HS-5 (cell line): ENCODE measurements at regions not wholly inside any gene's neighbourhood (a gene's known extent, or its start where the extent isn't known, plus 50 kb on each side); places are given as distances from the start of the nearest gene placed in this dataset.
"Not testable (repeated sequence)": the region's sequence is repeated elsewhere in the genome, so short reads cannot be mapped to it uniquely, and the experiment has no call there.

ENCODE experiments used
- DNase-seq: peaks from one replicate; pipeline ENCODE4 v3.0.0-alpha.2; 2012; ENCODE audit warnings: low read depth

DNA sequence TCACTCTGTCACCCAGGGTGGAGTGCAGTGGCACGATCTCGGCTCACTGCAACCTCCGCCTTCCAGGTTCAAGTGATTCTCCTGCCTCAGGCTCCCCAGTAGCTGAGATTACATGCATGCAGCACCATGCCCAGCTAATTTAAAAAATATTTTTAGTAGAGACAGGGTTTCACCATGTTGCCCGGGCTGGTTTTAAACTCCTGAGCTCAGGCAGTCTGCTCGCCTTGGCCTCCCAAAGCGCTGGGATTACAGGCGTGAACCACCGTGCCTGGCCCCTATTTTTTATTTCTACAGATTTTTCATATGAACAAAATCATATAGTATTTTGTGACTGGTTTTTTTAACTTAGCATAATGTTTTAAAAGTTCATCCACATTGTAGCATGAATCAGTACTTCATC lies 310.6 kb downstream of the RPS24 start:
- DNase-seq, result not testable (repeated sequence)

DNA sequence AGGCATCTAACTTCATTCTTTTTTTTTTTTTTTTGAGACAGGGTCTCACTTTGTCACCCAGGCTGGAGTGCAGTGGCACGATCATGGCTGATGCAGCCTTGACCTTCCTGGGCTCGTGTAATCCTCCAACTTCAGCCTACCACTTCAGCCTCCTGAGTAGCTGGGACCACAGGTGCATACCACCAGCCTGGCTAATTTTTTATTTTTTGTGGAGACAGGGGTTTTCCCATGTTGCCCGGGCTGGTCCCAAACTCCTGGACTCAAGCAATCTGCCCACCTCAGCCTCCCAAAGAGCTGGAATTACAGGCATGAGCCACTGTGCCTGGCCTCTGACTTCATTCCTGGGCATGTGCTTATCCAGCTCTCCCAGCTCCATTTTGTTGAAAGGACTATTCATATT lies 311.9 kb downstream of the RPS24 start:
- not testable (repeated sequence) for DNase-seq

DNA sequence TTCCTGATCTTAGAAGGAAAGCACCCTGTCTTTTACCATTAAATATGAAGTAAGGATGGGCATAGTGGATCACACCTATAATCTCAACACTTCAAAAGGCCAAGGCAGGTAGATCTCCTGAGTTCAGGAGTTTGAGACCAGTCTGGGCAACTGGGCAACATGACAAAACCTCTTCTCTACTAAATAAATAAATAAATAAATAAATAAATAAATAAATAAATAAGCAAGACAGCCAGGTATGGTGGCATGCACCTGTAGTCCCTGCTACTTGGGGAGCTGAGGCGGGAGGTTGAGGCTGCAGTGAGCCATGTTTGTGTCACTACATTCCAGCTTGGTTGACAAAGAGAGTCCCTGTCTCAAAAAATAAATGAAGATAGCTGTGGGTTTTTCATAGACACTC lies 313.1 kb downstream of the RPS24 start:
- DNase-seq, result no peak

DNA sequence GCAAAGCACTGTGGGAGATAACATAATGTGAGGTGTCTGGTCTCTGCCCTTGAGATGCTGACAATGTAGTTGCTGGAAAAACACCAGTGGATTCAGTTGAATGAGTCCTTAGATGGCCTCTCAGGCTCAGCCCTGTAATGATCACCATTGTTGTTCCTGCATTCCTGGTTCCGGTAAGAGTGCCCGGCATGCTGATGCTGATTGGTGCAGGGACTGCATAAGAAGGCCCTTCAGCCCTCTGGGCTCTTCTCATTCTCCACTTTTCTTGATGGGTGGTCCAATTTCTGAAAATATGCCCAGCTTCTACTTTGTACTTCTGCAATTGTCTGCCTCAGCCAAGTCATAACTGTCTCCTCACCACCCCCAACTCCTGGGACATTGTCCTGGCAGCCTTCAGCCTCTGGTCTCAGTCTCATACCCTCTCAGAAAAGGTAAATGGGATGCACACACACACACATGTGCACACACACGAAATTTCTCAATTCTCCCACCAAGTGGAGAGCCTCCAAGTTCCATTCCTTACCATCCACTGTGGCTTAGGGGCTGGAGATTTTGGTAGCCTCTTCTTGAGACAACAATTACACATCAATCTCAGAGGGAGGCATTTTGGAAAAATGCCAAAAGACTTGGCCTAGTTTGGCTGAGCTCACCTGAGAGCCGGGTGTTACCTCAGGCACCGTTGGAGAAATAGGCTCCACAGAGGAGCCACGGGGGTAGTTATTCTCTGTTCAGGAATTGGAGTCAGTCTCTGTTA lies 314.9 kb downstream of the RPS24 start:
- DNase-seq, result no peak

DNA sequence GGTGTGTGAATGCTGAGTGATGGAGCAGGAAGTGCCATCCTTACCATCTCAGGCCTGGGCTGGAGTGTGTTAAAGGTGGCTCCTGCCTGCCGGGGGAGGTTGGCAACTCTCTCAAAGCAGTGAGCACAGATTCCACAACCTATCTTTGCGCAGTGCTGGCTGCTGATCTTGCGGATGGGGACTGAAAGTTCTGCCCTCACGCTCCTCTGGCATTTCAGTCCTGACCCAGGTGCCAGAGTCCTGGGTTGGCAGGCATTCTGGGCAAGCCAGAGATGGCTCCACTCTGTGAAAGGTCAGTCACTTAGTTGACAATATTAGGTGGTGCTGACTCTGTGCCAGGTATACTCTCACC lies 315.5 kb downstream of the RPS24 start:
- no peak for DNase-seq

DNA sequence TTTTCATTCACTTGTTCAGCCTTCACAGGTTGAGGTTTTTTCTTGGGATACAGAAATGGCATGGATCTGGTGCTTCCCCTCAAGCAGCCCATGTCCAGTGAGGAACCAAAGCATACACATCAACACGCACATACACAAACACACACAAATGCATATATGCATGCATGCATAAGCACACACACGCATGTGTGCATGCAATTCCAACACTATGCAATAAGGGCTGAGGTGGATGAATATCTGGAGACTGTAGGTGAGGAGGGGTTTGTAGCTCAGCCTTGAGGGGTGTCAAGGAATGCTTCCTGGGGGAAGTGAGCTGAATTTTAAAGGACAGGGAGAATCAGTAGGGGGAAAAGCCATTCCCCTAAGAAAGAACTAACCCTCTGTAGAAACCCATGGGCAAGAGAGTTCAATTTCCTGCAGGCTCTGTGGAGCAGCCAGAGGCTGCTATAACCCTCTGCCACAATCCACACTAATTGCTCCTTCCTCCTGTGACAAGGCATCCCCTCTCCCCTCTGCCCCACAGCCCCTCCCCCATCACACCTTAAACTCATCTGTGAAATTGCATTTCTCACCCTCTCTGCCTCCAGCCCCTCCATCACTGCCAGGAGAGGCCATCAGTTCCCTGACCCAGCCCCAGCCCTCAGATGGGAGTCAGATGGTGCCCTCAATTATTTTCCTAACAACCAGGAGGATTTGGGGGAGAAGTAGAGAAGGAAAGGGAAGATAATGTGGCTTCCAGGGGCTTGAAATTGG lies 316.4 kb downstream of the RPS24 start:
- DNase-seq, result no peak

DNA sequence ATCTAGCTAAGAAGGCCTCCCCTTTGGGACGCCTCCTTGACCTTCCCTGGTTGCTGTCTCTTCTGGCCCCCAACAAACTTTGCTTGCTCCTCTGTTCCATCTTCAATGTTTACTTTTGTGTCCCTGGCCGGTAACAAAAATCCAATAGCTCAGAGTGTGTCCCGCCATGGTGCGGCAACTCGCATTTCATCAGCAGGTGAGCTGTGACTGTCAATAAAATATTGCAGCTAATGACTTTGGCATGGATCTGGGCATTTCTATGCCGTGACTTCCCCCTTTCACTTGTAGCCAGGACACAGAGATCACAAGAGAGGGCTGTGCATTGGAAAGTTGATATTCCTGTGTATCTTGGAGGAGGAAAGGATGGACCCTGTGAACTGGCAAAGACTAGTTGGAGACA lies 317.6 kb downstream of the RPS24 start:
- DNase-seq, result no peak

DNA sequence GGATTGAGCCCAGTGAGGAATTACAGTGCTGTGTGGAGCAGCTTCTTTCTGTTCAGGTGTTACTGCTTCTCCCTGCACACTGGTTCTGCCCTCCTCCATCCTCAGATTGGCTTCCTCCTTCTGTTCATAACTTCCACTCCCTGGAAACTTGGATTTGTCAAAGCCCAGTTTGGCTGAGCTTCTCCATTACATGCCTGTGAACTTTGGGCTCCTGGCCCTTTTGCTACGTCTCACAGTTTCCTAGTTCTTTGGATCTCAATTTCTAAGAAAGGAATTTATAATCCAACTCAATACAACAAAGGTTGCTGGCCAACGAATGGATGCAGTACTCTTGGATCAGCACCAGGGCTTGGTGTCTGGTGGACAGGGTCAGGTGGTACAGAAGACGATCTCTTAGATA lies 318.1 kb downstream of the RPS24 start:
- no peak for DNase-seq

DNA sequence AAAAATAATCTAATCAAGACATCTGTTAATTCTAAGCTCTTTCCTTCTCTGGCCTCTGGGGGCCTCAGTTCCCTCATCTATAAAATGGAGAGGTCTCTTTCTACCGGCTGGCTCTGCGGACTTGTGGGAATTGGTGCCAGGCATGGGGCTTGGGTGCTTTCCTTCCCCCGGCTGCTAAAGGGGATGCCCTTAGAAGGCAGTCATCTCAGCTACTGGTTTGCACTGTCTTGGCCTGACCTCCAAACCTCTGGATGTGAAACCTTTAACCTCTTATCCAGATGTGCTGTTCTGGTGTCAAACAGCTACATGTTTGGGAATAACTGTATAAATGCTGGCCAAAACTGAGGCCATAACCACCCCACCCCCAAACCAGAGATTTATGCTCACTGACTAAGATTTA lies 320.0 kb downstream of the RPS24 start:
- DNase-seq, result no peak

DNA sequence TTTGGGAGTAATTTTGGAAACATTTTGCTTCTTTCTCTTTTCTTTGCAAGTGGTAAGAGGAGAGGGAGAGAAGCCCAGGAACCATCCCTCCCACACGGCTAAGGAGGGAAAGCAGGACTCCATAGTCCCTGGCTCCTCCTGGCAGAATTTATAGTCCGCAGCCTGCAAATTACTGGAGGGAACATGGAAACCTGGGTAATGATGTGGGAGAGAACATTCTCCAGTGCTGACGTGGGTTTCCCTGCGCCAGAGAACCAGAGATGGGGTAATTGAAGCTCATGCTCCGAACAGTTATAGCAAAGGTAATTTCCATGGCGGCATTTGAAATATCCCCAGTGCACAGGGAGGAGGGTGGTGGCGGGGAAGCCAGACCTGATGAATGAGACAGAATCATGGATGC lies 320.4 kb downstream of the RPS24 start:
- no peak for DNase-seq

DNA sequence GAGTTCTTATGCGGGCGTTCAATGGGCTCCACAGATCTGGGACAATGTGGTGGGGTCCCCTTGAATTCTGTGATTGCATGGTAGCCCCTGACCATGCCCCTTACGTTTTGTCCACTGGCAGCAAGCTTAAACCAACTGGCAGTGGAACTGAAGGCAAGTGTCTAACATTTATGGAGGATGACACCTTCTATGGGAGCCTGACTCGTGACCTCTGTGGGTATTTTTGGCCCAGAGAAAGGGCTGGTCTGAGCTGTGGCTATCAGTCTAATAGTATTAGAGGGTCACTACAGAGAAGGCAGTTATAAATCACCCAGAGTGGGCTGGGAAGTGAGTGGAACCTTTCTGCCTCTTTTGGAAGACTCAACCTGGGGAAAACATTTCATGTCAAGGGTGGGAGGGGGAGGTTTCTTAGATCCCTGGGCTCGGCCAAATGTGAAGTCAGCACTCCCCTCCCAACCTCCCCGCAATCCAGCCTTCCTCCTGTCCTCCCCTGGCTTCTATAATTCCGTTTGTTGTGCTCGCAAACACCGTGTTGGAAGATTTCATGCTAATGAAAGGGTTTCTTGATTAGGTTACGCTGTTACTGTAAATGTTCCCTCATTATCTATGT lies 322.7 kb downstream of the RPS24 start:
- DNase-seq, result no peak

DNA sequence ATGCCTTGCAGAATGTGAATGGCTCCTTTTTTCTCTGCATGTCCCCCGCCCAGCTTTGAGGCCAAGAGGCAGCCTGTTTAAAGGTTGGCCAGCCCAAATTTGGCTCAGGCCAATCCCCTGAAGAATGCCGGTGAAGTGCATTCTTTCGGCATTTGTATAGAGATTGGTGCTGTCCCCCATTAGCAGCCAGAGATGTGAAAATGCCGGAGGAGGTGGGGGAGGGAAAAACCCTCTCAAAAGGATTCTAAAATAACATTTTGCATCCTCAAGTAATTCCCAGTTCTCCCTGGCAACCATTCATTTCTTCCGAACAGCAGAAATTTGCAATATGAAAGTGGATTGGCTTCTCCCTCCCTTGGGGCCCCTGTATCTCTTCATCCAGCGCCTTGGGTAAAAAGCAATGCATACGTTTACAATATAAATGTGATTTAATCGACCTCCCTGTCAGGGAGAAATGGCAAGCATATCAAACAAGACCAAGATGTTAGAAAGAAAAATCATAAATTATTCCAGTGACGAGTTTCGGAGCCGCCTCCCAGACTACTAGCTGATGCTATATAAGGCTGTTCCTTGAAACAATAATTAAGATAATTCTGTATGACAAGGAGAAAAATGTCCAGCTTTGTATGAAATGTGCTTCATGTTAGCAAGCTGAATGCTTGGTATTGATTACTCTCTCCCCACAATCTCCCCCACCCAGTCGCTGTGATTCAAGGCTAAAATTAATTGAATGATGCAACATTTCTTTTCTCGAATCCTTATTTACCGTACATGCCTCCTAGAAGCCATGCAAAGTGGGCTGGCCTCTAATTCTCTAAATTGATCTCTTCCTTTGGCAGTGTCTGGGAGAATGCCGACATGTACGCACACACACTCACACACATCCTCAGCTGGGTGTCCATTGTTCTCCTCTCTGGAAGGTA lies 323.7 kb downstream of the RPS24 start:
- no peak for DNase-seq

DNA sequence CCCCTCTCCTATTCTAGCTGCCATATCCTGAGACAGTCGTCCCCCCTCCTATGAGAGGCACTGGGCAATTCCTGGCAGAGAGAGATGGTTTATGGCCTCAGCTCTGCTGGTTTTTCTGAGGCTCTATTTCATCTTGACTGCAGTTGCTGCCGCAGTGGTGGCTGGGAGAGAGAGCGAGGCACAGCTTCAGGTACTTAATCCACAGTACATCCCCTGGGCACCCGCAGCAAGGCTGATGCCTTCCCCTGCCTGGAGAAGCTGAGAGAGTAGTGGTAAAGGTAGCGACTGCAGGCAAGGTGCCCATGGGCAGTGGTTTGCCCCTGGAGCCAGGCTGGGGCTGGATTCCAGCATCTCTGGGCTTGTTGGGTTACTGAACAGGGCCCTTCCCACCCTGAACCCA lies 324.7 kb downstream of the RPS24 start:
- DNase-seq, result no peak

DNA sequence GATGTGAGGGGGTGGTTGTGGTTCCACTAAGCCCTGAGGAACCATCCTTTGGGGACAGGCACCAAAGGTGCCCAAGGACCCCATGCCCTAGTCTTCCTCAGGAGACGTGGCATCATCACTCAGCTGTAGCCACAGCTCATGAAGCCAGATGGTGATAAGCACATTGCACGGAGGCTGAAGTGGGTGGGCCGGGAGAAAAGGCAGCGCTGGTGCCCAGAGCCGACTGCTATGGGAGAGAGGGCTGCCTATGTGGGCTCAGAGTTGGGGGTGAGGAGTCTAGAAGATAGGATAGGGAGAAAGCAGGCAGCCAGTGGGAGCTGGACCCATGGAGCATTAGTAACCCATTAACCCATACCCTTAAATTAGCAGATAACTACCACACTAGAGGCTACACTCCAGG lies 325.3 kb downstream of the RPS24 start:
- no peak for DNase-seq

DNA sequence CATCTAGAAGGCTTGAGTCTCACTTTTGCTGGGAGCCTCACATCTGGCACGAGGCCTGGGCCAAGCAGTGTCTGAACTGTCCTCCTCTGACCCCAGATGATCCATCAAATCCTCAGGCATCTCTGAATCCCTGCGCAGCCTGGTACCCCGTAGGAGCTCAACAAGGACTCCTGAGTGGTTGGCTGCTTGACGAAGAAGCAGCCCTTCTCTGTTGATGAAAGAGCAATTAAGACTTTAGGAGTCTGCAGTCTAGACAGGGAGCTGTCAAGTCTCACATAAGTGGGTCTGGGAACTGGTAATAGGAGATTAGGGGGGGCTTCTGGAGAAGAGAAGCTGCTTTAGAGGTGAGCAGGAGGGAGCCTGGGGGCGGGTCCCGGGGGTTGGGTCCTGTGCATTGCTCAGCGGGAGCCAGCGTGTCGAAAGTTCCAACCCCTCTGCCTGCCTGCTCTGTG lies 326.0 kb downstream of the RPS24 start:
- DNase-seq, result no peak

DNA sequence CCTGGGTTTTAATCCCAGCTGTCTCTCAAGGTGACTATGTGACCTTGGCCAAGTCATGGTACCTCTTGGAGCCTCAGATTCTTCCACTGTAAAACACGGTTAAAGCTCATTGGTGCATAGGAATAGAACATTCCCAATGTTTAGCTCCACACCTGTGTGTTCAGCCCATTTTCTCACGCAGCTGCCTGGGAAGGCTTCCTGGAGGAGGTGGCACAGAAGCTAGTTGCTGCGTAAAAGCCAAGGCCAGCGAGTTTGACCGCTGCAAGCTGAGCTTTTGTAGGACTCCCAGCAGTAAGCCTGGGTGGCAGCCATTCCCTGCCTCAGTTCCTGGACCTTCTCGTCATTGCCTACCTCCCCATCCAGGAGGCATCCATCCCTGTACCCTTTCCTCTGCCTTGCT lies 326.6 kb downstream of the RPS24 start:
- no peak for DNase-seq

DNA sequence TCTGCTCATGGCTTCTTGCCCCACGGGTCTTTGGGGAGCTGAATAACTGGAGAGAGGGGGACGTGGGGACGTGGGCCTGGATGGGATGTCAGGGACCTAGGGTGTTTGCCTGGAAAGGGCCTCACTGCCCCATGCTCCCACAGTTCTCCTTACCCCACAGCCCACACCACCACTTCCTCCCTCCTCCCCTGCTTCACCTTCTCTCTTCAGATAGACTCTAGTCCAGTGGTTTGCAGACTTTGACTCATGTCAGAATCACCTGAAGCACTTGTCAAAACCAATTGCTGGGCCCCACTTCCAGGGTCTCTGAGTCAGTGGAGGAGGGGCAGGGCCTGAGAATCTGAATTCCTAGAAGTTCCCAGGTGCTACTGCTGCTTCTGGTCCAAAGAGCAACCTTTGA lies 327.4 kb downstream of the RPS24 start:
- no peak for DNase-seq

DNA sequence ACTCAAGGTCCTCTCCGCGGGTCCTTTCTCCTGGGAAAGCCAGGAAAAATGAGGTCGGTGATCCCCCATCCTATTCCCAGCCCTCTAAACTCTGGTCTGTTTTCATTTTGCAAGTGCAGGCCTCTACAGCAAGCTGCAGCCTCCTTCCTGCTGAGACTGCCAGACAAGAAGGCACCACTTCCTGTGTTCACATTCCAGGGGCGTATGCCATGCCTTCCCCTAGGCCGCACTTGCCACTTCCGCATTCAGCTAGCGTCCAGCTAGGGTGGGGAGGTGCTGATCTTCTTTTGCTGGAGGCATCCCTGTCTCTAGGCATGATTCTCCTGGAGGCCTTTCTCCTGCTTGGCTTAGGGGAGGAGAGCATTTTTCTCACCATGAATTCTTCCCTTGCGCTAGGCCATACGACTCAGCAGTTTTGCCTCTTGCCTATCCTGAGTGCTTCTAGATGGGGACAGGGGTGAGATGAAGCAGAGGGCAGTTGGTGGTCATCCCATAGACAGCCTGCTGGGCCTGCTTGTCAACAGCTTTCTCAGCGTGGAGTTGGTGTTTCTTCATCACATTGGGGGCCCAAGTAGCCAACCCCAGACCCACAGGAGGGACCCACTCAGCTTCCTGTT lies 328.9 kb downstream of the RPS24 start:
- no peak for DNase-seq

DNA sequence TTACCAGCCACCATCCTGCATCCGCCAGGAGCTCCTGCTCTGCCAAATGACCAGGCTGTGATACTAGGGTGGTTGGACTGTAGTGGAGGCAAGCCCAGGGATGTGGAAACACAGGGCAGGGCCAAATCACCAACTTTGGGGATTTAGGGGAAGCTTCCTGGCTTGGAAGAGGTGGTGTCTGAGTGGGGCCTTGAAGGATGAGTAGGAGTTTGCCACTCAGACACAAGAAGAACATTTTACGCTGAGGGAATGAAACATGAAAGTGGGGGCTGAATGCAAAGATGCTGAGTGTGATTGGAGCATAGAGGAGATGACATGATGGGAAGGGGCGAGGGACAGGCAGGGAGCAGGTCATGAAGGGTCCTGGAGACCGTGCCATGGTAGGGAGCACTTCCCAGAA lies 329.5 kb downstream of the RPS24 start:
- no peak for DNase-seq

DNA sequence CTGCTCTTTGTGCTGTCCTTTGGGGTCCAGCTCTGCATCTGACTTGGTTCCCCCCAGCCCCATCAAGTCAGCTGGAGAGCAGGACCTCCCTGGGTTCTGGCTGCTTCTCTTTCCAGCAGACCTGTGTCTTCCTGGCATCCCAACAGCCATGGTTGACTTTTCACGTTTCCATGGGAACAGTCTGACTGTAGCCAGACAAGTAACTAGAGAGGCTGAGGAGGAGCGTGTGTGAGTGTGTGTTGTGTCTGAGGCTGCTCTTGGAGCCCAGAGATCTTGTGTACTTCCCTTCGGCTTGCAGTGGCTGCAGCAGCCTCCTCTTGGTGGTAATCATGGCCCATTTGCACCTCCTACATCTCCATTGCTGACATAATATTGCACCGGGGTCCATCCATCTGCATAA lies 332.0 kb downstream of the RPS24 start:
- no peak for DNase-seq

DNA sequence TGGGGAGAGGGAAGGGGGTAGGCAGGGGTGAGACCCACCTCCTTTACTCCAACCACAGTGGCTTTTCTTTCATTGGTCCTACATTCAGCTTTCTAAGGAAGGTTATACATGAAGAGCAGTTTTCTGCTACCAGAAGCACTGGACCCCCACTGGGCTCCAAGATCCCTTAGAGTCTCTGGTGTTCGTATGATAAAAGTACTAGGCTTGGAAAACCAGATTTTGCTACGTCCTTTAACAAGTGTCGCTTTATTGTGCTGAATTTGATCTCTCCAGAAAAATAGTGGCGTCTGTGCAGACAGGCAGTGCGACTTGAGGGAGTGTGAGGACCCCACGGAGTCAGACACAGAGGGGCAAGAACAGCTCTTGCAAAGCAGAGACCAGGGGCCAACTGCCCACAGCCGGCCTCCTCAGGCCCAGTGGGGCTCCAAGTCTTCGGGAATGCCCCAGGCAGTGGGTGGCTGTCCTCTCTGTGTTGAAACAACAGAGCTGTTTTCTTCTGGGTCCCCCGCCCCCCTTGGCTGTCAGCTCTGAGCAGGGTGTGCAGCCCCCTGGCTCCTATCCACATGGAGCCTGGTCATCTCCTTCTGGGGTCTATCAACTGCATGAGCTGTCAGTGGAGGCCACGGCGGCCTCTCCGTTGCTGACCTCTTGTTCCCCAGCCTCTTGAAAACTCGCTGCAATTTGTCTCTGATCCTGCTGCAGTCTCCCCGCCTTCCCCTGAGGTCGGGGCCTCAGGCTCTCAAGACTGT lies 333.2 kb downstream of the RPS24 start:
- no peak for DNase-seq
